COLO668 (cell line): ENCODE measurements at regions not wholly inside any gene's neighbourhood (a gene's known extent, or its start where the extent isn't known, plus 50 kb on each side); places are given as distances from the start of the nearest gene placed in this dataset.

Source experiments
- DNase-seq: peaks from one replicate; lab custom pipeline; 2025; ENCODE audit not compliant: unreplicated experiment; lab: John Stamatoyannopoulos, UW

DNA sequence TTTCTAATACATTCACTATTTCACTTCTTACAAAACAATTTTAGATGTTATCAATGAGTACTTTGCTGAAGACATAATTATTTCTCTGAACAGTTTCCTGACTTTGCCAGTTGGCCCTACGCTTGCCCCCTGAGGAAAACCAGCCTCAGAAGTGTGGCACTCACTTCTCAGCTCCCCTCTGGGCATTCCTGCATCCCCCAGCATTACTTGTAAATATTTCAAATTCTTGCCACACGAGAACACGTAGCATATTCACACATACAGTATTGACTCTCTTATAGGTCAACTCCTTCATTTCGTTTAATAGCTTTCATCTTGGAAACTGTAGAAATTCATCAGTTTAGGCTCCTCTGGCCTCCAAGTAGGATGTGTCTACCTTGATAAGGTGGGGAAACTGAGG is 65.2 kb downstream of the OTX2 start:
- no peak for DNase-seq

DNA sequence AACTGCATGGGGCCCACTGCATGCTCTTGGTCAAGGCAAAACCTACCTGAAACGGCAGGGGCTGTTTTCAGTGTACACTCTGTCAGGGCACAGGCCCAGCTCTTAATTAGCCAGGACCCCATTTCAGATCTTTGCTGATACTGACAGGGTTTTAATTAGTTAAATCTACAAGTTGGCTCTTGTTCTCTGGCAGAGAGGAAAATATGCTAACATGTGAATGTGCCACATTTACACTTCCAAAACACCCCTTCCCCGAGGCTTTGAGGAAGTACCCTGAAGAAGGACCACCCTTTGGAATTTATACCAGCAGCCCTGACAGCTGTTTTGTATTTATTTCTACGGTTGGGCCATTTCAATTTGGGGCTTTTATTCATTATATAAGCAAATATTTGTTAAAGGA is 66.3 kb downstream of the OTX2 start:
- DNase-seq = no peak

DNA sequence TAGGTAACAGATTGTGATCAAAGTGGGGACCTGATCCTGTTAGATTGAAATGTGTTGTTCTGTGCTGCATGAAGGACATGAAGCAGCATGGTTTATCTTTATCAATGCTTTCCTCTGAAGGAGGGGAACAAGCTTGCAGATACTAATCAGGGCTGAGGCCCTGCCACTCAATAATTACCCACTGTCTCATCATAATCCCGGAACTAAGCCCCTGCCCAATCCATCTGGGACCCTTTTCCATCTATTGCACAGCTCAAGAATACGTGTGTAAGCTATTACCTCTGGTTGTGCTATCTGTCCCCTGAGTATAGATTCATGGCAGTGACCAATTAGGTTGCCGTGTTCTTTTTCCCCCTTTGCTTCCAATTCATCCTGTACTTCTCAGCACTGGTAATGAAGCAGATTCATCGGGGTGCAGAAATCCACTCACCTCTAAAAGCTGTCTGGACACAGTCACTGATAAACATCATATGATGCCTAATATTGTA is 67.8 kb downstream of the OTX2 start:
- DNase-seq = no peak

DNA sequence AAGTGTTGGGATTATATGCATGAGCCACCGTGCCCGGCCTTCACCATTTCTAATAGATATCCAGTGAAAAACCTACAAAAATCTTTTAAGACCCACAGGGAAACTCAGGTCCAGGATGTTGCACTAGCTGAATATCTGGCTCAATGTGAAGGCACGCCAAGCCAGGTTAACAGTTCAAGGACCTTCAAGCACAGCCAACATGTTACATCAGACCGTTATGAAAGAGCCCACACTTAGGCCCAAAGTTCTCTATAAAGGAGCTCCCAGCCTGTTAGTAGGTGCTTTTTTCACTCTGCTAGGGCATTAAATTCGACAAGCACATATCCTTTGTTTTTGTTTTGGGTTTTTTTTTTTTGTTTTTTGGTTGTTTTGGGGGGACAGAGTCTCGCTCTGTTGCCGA is 69.0 kb downstream of the OTX2 start:
- no peak for DNase-seq

DNA sequence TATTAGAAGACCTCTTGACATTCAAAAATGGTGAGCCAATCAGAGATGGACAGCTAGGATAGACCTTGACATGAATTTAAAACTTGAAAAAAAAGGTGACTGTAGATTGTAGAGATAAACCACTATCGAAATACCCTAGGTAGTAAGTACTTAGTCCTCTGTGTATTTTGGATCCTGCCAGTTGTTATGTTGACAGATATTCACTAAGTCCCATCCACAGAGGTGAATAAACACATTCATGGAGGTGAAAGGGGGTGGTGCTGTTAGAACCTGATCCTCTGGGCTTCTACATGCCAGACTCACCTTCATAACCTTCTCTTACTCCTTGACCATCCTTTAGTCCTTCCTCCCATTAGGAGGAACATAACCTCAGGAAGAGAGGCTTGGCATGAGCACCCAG is 72.3 kb downstream of the OTX2 start:
- DNase-seq = no peak

DNA sequence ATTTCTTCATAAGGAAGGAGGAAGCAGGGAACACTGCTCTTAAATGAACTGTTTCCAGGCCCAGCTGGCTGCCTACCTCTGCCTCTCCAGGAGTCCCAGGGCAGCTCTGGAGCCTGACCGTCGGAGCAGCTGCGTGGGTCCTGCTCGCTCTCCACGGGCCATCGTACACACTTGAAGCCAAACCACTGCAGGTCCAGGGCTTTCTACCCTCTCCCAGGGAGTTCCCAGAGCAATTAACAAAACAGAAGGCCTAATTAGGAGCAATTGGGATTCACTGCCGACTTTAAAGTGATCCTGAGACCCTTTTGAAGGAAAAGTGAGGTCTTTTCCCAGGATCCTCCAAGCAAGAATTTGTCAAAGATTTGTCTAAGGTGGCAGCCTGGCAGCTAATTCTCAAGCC is 76.9 kb downstream of the OTX2 start:
- no peak for DNase-seq

DNA sequence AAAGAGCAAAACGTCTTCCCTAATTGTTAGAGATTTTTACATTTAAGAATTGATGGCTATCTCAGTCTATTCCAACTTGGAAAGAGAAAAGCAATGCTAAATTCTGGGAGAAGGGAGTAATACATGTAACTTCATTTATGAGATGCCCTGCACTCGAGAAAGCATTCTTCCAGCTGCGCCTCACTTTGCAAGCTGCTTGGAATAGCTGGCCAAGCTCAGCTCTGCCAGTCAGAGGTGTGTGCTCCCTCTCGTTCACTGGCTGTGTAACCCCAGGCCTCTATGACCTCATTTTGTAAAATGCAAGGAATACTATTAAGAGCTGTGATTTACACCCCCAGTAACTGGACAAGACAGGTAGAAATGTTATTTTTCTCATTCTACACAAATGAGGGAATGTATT is 79.1 kb downstream of the OTX2 start:
- no peak for DNase-seq

DNA sequence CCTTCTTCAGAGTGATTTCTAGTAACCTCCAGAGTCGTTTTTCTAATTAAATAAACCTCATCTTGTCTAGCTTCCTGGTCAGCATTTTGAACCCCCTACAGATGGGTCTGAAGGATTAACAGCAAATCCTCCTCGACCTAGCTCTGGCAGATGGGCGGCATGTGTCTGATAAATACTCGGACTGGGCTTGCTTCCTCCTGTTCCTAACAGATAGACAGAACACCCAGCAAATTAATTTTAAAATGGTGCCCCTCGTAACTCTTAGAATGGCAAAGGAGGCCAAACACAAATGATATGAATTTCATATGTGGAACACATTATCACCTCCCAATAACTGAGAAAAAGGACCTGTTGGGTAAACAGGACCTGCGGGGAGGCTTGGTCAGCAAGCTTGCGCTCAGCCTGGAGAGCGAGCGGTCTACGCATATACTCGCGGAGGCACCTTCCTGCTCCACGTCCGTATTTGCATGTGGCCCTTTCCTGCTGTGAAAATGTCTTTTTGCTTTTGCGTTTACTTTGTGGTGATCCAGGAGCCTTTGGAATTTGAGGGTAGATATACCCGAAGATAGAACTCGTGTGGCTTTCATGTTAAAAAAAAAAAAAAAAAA is 79.6 kb downstream of the OTX2 start:
- DNase-seq = no peak

DNA sequence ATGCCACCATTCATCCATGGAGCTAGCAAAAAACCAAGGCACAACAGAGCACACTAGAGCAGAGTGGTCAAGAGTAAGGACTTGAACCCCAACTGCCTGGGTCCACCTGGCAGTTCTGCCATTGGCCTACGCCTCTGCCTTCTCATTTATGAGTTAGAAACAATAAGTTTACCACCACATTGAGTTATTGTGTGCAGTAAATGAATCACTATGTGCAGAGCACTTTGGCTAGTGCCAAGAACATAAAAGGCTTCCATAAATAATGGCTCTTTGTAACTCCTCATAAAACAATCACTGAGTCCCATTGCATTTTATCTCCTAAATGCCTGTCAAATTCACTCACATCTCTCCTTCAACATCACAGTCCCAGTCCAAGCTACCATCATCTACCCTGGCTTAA is 86.3 kb downstream of the OTX2 start:
- DNase-seq = no peak

DNA sequence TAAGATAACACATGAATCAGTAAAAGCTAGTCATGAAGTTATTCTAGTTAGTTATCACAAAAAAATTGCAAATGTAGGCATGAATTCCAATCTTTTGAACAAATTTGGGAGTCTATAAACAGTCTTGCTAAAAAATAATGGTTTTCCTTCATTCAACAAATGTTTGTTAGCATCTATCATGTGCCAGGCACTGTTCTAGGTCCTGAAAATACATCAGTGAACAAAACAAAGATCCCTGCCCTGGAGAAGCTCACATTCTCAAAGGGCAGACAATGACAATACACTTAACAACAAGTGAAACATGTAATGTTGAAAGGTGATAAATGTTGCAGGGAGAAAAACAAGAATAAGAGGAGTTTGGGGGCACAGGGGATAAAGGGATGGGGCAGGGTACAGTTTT is 86.9 kb downstream of the OTX2 start:
- DNase-seq = no peak

DNA sequence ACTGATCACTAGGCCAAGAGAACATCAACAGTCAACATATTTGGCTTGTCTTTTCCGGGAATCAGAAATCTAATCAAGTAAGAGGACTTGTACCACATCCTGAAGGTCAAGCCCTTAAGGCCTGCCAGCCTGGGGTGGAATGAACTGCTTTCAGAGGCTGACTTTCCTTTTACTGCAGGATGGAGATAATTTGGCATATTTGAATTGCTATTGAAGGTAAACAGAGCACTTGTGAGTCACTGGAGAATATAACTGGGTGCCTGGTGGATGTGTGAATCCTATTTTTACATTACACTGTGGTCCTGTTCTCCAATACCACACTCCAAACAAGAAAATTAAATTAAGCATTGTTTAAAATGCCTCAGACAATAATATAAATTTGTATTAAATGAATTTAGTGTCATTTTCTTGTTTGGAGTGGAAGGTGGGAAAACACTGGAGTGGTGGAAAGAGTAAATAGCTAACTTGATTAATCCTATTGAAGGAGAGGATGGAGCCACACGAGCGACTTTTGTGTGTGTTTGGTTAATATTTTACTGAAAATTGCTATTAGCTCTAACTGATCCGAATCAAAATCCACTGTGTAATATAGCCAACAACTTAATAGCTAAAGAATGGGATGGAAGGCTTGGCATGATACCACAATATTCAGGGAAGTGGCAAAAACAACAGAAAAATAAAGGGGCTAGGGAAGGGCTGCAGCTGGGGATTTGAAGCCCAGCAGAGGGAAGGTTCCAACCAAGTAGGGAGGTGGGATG is 89.4 kb downstream of the OTX2 start:
- peak; percentile 65 for DNase-seq

DNA sequence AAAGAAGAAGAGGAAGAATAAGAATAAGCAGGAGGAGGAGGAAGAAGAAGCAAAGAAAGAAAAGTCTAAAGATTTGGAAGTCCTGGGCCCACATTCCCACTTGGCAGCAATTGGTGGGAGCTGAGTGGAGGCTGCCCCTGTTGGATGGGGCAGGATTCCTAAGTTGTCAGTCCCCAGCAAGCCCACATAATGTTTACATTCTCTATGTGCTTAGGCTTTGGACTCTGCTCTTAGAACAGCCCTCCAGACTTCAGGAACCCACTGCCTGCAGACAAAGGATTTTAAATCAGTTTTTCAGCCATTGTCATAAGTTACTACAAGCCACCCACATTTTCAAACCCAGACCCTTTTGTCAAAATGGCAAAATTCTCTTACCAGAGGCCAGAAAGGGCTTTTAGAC is 92.0 kb downstream of the OTX2 start:
- no peak for DNase-seq

DNA sequence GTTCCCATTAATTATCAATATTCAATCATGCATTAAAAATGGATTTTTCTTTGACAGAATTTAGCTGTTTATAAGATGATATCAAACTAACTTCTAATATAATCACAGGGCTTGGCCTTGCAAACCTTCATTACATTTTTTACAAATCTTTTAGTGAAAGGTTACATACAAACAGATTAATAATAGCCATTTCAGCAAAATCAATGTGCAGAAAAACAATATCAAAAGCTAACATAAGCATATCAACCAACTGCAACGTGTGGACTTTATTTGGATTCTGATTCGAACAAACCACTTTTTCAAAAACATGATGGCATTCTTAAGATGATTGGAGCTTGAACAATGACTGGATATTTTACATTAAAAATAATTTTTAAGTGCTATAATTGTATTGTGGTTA is 93.6 kb downstream of the OTX2 start:
- no peak for DNase-seq

DNA sequence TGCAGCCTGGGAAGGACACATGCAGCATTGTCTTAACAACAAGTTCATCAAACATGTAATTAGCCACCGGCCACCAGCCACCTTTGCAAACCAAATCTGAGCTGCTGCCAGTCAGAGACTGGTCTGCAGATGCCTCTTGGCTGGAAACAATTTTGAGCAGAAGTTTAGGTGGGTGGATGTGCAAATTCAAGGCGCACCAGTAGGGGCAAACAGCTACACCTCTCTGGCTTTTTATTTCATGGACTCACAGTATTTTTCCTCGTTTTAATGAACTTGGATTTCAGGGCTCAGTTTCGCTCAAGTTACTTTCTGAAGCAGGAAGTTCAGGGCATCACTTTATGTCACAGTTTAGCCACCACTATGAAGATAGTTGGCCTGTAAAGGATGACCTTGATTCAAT is 94.3 kb downstream of the OTX2 start:
- no peak for DNase-seq

DNA sequence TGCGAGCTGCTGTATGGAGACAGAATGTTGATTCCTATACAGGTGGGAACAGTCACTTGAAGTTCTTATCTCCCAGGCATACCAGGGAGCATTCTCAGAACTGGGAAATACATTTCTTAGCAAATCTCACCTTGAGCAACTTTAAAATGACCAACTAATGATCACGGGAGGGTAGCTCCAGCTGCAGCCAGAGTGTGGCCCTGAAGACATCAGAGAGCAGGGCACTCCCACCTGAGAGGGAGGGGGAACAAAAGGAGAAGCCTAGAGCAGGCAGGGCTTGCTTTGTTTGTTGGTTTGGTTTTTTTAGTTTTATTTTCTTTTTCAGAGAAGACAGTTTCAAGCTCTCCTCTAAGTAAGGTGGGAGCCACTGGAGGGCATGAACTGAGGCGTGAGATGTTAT is 101.1 kb downstream of the OTX2 start:
- no peak for DNase-seq

DNA sequence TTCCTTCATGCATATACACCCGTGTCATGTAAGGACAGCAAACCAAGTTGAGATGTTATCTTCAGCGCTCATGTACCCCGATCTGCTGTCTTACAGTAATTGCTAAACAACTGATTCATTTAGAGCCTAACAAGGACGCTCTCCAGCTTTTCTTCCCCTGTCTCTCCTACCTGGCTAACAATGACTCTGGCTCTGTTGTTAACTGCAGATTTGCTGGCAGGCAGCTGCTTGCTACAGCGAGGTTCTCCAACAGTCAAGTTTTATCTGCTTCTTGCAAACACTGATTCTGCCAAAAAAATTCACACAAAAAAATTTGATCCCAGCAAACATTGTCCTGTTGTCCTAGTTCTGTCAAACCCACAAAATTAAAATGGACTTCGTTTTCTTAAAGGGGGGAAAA is 101.6 kb downstream of the OTX2 start:
- DNase-seq = no peak

DNA sequence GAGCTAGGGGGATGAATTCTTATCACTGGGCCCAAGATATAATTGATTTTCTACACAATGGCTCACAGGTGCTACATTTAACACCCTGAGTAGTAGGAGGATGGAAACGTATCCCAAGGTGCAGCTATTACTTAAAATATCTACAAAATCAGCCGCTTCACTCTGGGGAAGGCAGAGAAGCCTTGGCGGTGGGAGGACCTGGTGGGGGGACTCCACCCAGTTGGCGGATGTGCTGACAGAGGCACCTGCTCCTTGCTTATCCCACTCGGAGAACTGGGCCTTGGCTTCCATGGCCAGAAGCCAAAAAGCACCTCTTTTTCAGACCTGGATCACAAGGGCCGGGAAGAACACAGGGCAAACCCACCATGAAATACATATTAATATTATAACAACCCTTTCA is 106.3 kb downstream of the OTX2 start:
- DNase-seq = no peak

DNA sequence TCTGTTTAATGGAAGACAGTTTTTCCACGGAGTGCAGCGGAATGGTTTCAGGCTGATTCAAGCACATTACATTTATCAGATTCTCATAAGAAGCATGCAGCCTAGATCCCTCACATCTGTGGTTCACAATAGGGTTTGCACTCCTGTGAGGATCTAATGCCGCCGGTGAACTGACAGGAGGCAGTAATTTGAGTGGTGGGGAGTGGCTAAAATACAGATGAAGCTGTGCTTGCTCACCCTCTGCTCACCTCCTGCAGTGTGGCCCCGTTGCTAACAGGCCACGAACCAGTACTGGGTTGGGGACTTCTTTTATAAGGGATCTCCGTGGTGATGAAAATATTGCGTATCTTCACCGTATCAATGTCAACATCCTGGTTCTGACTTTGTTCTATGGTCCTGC is 107.8 kb downstream of the OTX2 start:
- DNase-seq = no peak
